ENCODE measurements at regions not wholly inside any gene's neighbourhood (a gene's known extent, or its start where the extent isn't known, plus 50 kb on each side); places are given as distances from the start of the nearest gene placed in this dataset.

- 85% methylated on average over 4 of the region's 4 CpGs for WGBS (ENCODE audit: insufficient coverage)
- no peak for TF ChIP-seq CTCF (IDR thresholded peaks at IDR 0.05)
- Histone ChIP-seq H3K36me3 (ENCODE audit: control insufficient read depth, insufficient read depth, low read length) (no peaks in the 10 kb centered on the region), H3K27me3 (ENCODE audit: control insufficient read depth, insufficient read depth, low read length) (no peaks in the 10 kb centered on the region), H3K27ac (ENCODE audit: low read length) (no peak overlapping the region), H3K4me1 (ENCODE audit: control insufficient read depth, insufficient read depth, low read length) (no peaks in the 10 kb centered on the region), H3K9me3 (ENCODE audit: control insufficient read depth, insufficient read depth, low read length) (no peaks in the 10 kb centered on the region), H3K4me3 (ENCODE audit: low read length) (no peak overlapping the region)
- ATAC-seq (no peak), DNase-seq (no peak)
- intact Hi-C loops (cut with micrococcal nuclease), result no loop called here
- Mint-ChIP-seq H3K4me3 (no peak overlapping the region), H3K36me3 (no peaks in the 10 kb centered on the region), H3K27me3 (ENCODE audit: low read depth in 2 of 2) (no peaks in the 10 kb centered on the region), H3K9me3 (peaks cover 2 to 3% of the 10 kb centered on the region in 2 donors), H3K27ac (no peak overlapping the region), H3K4me1 (no peaks in the 10 kb centered on the region)
These were observed 209.4 kb downstream of the DTWD2 start for GRCh38 chr5:118778941-118779340.

GRCh38 chr5:118777189-118777736, 211.1 kb downstream of the DTWD2 start:
- Histone ChIP-seq H3K4me1 (ENCODE audit: control insufficient read depth, insufficient read depth, low read length) (no peaks in the 10 kb centered on the region), H3K4me3 (ENCODE audit: low read length) (no peak overlapping the region), H3K9me3 (ENCODE audit: control insufficient read depth, insufficient read depth, low read length) (no peaks in the 10 kb centered on the region), H3K27ac (ENCODE audit: low read length) (no peak overlapping the region), H3K27me3 (ENCODE audit: control insufficient read depth, insufficient read depth, low read length) (no peaks in the 10 kb centered on the region), H3K36me3 (ENCODE audit: control insufficient read depth, insufficient read depth, low read length) (no peaks in the 10 kb centered on the region)
- intact Hi-C loops (cut with micrococcal nuclease), result no loop called here
- Mint-ChIP-seq H3K36me3 (no peaks in the 10 kb centered on the region), H3K27me3 (ENCODE audit: low read depth in 2 of 2) (no peaks in the 10 kb centered on the region), H3K4me3 (no peak overlapping the region), H3K9me3 (peaks cover 2 to 3% of the 10 kb centered on the region in 2 donors), H3K27ac (no peak overlapping the region), H3K4me1 (no peaks in the 10 kb centered on the region)
- TF ChIP-seq CTCF (IDR thresholded peaks at IDR 0.05), result no peak
- 95% methylated on average over 2 of the region's 3 CpGs for WGBS (ENCODE audit: insufficient coverage)
- no peak for DNase-seq
- no peak for ATAC-seq

GRCh38 chr5:118776755-118777154, 211.6 kb downstream of the DTWD2 start:
- no peak for TF ChIP-seq CTCF (IDR thresholded peaks at IDR 0.05)
- no peaks in the 10 kb centered on the region for H3K4me1 Mint-ChIP-seq

GRCh38 chr5:118775790-118776499, 212.4 kb downstream of the DTWD2 start:
- ATAC-seq (no peak), DNase-seq (no peak)
- H3K36me3 Mint-ChIP-seq, result no peaks in the 10 kb centered on the region
- no peaks in the 10 kb centered on the region for H3K4me1 ChIP-seq (ENCODE audit: control insufficient read depth, insufficient read depth, low read length)
- H3K27me3 Mint-ChIP-seq (ENCODE audit: low read depth in 2 of 2), result no peaks in the 10 kb centered on the region
- H3K27ac ChIP-seq (ENCODE audit: low read length), result no peak overlapping the region
- H3K4me3 Mint-ChIP-seq, result no peak overlapping the region
- H3K9me3 ChIP-seq (ENCODE audit: control insufficient read depth, insufficient read depth, low read length), result no peaks in the 10 kb centered on the region
- H3K9me3 Mint-ChIP-seq, result peaks cover 3% of the 10 kb centered on the region in 2 donors
- intact Hi-C loops (cut with micrococcal nuclease), result no loop called here
- no peaks in the 10 kb centered on the region for H3K36me3 ChIP-seq (ENCODE audit: control insufficient read depth, insufficient read depth, low read length)
- 74% methylated on average over 2 of the region's 2 CpGs for WGBS (ENCODE audit: insufficient coverage)
- TF ChIP-seq CTCF (IDR thresholded peaks at IDR 0.05), result no peak
- no peaks in the 10 kb centered on the region for H3K4me1 Mint-ChIP-seq
- H3K4me3 ChIP-seq (ENCODE audit: low read length), result no peak overlapping the region
- H3K27me3 ChIP-seq (ENCODE audit: control insufficient read depth, insufficient read depth, low read length), result no peaks in the 10 kb centered on the region
- no peak overlapping the region for H3K27ac Mint-ChIP-seq

More at GRCh38 chr5:118776755-118777154, 211.6 kb downstream of the DTWD2 start:
- H3K27me3 ChIP-seq (ENCODE audit: control insufficient read depth, insufficient read depth, low read length), result no peaks in the 10 kb centered on the region
- Mint-ChIP-seq H3K27me3 (ENCODE audit: low read depth in 2 of 2) (no peaks in the 10 kb centered on the region), H3K9me3 (peaks cover 2 to 3% of the 10 kb centered on the region in 2 donors), H3K36me3 (no peaks in the 10 kb centered on the region), H3K4me3 (no peak overlapping the region), H3K27ac (no peak overlapping the region)
- ATAC-seq (no peak), DNase-seq (no peak)
- H3K36me3 ChIP-seq (ENCODE audit: control insufficient read depth, insufficient read depth, low read length), result no peaks in the 10 kb centered on the region
- H3K4me1 ChIP-seq (ENCODE audit: control insufficient read depth, insufficient read depth, low read length), result no peaks in the 10 kb centered on the region
- WGBS (ENCODE audit: insufficient coverage), result 76% methylated on average over 1 of the region's 1 CpG
- no peaks in the 10 kb centered on the region for H3K9me3 ChIP-seq (ENCODE audit: control insufficient read depth, insufficient read depth, low read length)
- H3K27ac ChIP-seq (ENCODE audit: low read length), result no peak overlapping the region
- intact Hi-C loops (cut with micrococcal nuclease), result no loop called here
- H3K4me3 ChIP-seq (ENCODE audit: low read length), result no peak overlapping the region
